ENCODE measurements at regions not wholly inside any gene's neighbourhood (a gene's known extent, or its start where the extent isn't known, plus 50 kb on each side); places are given as distances from the start of the nearest gene placed in this dataset.

- no peak overlapping the region for H3K9ac ChIP-seq (replicated peaks; ENCODE audit: extremely low read depth, insufficient read depth, low read length)
- H3K4me1 ChIP-seq (ENCODE audit: control insufficient read depth, extremely low read depth, insufficient read depth, low read length): no peaks in the 10 kb centered on the region
- H3K4me2 ChIP-seq (ENCODE audit: insufficient read depth, low read length): no peak overlapping the region
- intact Hi-C loops (cut with micrococcal nuclease) (no loop called here), dilution Hi-C loops (cut with MboI; ENCODE audit: extremely low pct_ligation_motif_present, low sequenced_read_pairs) (no loop called here)
- no peaks in the 10 kb centered on the region for H3K9me3 ChIP-seq (replicated peaks; ENCODE audit: control insufficient read depth, insufficient read depth, low read length)
- H4K20me1 ChIP-seq (replicated peaks; ENCODE audit: control insufficient read depth, extremely low read depth, insufficient read depth, low read length): no peaks in the 10 kb centered on the region
- H3K27me3 ChIP-seq (ENCODE audit: control insufficient read depth in 2 of 2, insufficient read depth in 2 of 2, low read length in 2 of 2): no peaks in the 10 kb centered on the region
- no peaks in the 10 kb centered on the region for H3K79me2 ChIP-seq (ENCODE audit: control insufficient read depth, insufficient read depth, low read length)
- no TSS peak for BruUV-seq (replicated peaks)
- no peak overlapping the region for H3K4me3 ChIP-seq (replicated peaks in 1 of 3; ENCODE audit: insufficient read depth in 1 of 3, low read depth in 1 of 3, low read length in 3 of 3)
- DNase-seq (ENCODE audit: low read depth, low spot score) (no peak), FAIRE-seq (no peak)
- ChIA-PET CTCF (no interaction called here), POLR2A (no interaction called here)
- TF ChIP-seq POLR2A (IDR thresholded peaks at IDR 0.05; ENCODE audit: low read depth, low read length): no peak
- TF ChIP-seq JUN (IDR thresholded peaks at IDR 0.05; ENCODE audit: borderline replicate concordance, insufficient read depth, insufficient read length, low read depth): no peak
- TF ChIP-seq FOS (IDR thresholded peaks at IDR 0.05; ENCODE audit: borderline replicate concordance, insufficient read depth, low read length): no peak
- TF ChIP-seq EZH2 (IDR thresholded peaks at IDR 0.05; ENCODE audit: borderline replicate concordance, low read depth, low read length, severe bottlenecking): no peak
- TF ChIP-seq, protein P1, sequence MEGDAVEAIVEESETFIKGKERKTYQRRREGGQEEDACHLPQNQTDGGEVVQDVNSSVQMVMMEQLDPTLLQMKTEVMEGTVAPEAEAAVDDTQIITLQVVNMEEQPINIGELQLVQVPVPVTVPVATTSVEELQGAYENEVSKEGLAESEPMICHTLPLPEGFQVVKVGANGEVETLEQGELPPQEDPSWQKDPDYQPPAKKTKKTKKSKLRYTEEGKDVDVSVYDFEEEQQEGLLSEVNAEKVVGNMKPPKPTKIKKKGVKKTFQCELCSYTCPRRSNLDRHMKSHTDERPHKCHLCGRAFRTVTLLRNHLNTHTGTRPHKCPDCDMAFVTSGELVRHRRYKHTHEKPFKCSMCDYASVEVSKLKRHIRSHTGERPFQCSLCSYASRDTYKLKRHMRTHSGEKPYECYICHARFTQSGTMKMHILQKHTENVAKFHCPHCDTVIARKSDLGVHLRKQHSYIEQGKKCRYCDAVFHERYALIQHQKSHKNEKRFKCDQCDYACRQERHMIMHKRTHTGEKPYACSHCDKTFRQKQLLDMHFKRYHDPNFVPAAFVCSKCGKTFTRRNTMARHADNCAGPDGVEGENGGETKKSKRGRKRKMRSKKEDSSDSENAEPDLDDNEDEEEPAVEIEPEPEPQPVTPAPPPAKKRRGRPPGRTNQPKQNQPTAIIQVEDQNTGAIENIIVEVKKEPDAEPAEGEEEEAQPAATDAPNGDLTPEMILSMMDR (IDR thresholded peaks at IDR 0.05; ENCODE audit: extremely low read depth in 1 of 2, insufficient read depth in 1 of 2, low read depth in 1 of 2, low read length in 2 of 2): no peak
- no peak for TF ChIP-seq POLR2AphosphoS5 (IDR thresholded peaks at IDR 0.05; ENCODE audit: insufficient read depth, low read depth, low read length)
- TF ChIP-seq GATA2 (IDR thresholded peaks at IDR 0.05; ENCODE audit: insufficient read depth, insufficient read length, low read depth, low read length): no peak
- no peak overlapping the region for H3K27ac ChIP-seq (ENCODE audit: insufficient read depth, low read depth, low read length)
- no peak overlapping the region for H2AFZ ChIP-seq (ENCODE audit: low read depth, low read length)
- H3K36me3 ChIP-seq (ENCODE audit: control insufficient read depth in 2 of 2, extremely low read depth in 1 of 2, insufficient read depth in 2 of 2, low read length in 2 of 2): no peaks in the 10 kb centered on the region
- peaks cover 2% of the 10 kb centered on the region for H3K9me1 ChIP-seq (replicated peaks; ENCODE audit: control insufficient read depth, extremely low read depth, insufficient read depth, low read length)
Measured at GRCh38 chr2:184316921-184317320, 281.4 kb upstream of the ZNF804A start.

Data from endothelial cell of umbilical vein (primary cell).